ENCODE measurements at regions not wholly inside any gene's neighbourhood (a gene's known extent, or its start where the extent isn't known, plus 50 kb on each side); places are given as distances from the start of the nearest gene placed in this dataset.

GRCh38 chr3:125647318-125648014 lies 52.2 kb upstream of the OSBPL11 start (continued):
- no peak for TF ChIP-seq ZNF140 (CRISPR knock-in tag; IDR thresholded peaks at IDR 0.05)
- no peak for TF ChIP-seq GABPB2 (CRISPR knock-in tag; conservative IDR thresholded peaks at IDR 0.05)
- no peak for TF ChIP-seq RAD21 (CRISPR knock-in tag; conservative IDR thresholded peaks at IDR 0.05 in 1 of 2, IDR thresholded peaks at IDR 0.05 in 1 of 2)
- TF ChIP-seq, protein P1, sequence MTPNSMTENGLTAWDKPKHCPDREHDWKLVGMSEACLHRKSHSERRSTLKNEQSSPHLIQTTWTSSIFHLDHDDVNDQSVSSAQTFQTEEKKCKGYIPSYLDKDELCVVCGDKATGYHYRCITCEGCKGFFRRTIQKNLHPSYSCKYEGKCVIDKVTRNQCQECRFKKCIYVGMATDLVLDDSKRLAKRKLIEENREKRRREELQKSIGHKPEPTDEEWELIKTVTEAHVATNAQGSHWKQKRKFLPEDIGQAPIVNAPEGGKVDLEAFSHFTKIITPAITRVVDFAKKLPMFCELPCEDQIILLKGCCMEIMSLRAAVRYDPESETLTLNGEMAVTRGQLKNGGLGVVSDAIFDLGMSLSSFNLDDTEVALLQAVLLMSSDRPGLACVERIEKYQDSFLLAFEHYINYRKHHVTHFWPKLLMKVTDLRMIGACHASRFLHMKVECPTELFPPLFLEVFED (CRISPR knock-in tag; conservative IDR thresholded peaks at IDR 0.05) = no peak
- TF ChIP-seq DDX20 (tag; IDR thresholded peaks at IDR 0.05; ENCODE audit: low read depth) = no peak

GRCh38 chr3:125651244-125651643 lies 55.9 kb upstream of the OSBPL11 start:
- Histone ChIP-seq H4K20me1 (replicated peaks; ENCODE audit: control insufficient read depth, insufficient read depth, low read length) (no peaks in the 10 kb centered on the region), H3K36me3 (ENCODE audit: control insufficient read depth, insufficient read depth, low read length) (no peaks in the 10 kb centered on the region), H3K9me1 (ENCODE audit: control insufficient read depth, insufficient read depth, low read length) (no peaks in the 10 kb centered on the region), H3K4me2 (ENCODE audit: insufficient read depth, low read length) (no peak overlapping the region), H3K9ac (ENCODE audit: insufficient read depth in 1 of 2, low read depth in 2 of 2, low read length in 2 of 2) (no peak overlapping the region), H2AFZ (ENCODE audit: low read depth, low read length) (no peak overlapping the region), H3K4me3 (no peak overlapping the region), H3K27me3 (ENCODE audit: control insufficient read depth in 2 of 2, insufficient read depth in 2 of 2, low read length in 2 of 2) (peaks cover 3 to 5% of the 10 kb centered on the region in 2 experiments; a peak in 2 of 5 replicates), H3K79me2 (ENCODE audit: control insufficient read depth, insufficient read depth, low read length) (no peaks in the 10 kb centered on the region), H3K4me1 (replicated peaks in 1 of 2; ENCODE audit: control insufficient read depth in 2 of 2, insufficient read depth in 2 of 2, low read length in 2 of 2) (no peaks in the 10 kb centered on the region), H3K27ac (ENCODE audit: extremely low read depth, low read depth, low read length) (no peak overlapping the region), H3K9me3 (replicated peaks; ENCODE audit: control insufficient read depth, insufficient read depth, low read depth, low read length) (no peaks in the 10 kb centered on the region)
- DNase-seq (ENCODE audit: extremely low read depth in 1 of 4, low spot score in 3 of 4) (no peak), ATAC-seq (no peak), FAIRE-seq (no peak)
- TF ChIP-seq HMG20B (CRISPR knock-in tag; IDR thresholded peaks at IDR 0.05) (no peak), PHB2 (IDR thresholded peaks at IDR 0.05; ENCODE audit: low read depth) (no peak), FOXA3 (CRISPR knock-in tag; conservative IDR thresholded peaks at IDR 0.05 in 1 of 2, IDR thresholded peaks at IDR 0.05 in 1 of 2) (no peak), EHMT2 (IDR thresholded peaks at IDR 0.05) (no peak)
- TF ChIP-seq, protein P2, sequence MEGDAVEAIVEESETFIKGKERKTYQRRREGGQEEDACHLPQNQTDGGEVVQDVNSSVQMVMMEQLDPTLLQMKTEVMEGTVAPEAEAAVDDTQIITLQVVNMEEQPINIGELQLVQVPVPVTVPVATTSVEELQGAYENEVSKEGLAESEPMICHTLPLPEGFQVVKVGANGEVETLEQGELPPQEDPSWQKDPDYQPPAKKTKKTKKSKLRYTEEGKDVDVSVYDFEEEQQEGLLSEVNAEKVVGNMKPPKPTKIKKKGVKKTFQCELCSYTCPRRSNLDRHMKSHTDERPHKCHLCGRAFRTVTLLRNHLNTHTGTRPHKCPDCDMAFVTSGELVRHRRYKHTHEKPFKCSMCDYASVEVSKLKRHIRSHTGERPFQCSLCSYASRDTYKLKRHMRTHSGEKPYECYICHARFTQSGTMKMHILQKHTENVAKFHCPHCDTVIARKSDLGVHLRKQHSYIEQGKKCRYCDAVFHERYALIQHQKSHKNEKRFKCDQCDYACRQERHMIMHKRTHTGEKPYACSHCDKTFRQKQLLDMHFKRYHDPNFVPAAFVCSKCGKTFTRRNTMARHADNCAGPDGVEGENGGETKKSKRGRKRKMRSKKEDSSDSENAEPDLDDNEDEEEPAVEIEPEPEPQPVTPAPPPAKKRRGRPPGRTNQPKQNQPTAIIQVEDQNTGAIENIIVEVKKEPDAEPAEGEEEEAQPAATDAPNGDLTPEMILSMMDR (IDR thresholded peaks at IDR 0.05 in 2 of 3, conservative IDR thresholded peaks at IDR 0.05 in 1 of 3; ENCODE audit: insufficient read depth in 2 of 3, low read depth in 1 of 3, low read length in 3 of 3) = no peak
- in situ Hi-C loops (cut with MboI) (no loop called here), intact Hi-C loops (cut with micrococcal nuclease) (no loop called here)
- 5% methylated on average over 5 of the region's 5 CpGs for WGBS (ENCODE audit: insufficient coverage, low coverage, missing lambda C conversion rate)
- CTCF ChIA-PET (ENCODE audit: low intra/inter-chr PET ratio) = no interaction called here
- POLR2A ChIA-PET = no interaction called here
- BruUV-seq (replicated peaks) = no TSS peak

All from K562 (cell line).